Vagina (tissue), 2 donors: ENCODE measurements at regions not wholly inside any gene's neighbourhood (a gene's known extent, or its start where the extent isn't known, plus 50 kb on each side); places are given as distances from the start of the nearest gene placed in this dataset.

Experiments
- POLR2A ChIP-seq, 2 donors: fragments of 450-650 bp; IDR thresholded peaks; one replicate each; pipeline ENCODE4 v1.6.1; 2017; ENCODE audit warnings: antibody characterized with exemption in 2 of 2, mild to moderate bottlenecking in 2 of 2, moderate library complexity in 2 of 2
- POLR2AphosphoS5 ChIP-seq, 2 donors: sonication (generic); formaldehyde crosslinking; IDR thresholded peaks; one replicate each; pipeline ENCODE4 v1.9.0; 2017; ENCODE audit warnings: antibody characterized with exemption in 2 of 2, mild to moderate bottlenecking in 2 of 2, low read depth in 1 of 2; ENCODE audit not compliant: insufficient read depth in 1 of 2
- TF ChIP-seq, protein P1 (sequence below), 3 experiments: fragments of 450-650 bp in 2 of 3; fragments of 200-600 bp in 1 of 3; sonication (generic) in 1 of 3; IDR thresholded peaks; one replicate each; pipeline ENCODE4 v1.5.1; 2017 to 2019; ENCODE audit warnings: antibody characterized with exemption in 3 of 3, mild to moderate bottlenecking in 2 of 3, moderate library complexity in 2 of 3

DNA sequence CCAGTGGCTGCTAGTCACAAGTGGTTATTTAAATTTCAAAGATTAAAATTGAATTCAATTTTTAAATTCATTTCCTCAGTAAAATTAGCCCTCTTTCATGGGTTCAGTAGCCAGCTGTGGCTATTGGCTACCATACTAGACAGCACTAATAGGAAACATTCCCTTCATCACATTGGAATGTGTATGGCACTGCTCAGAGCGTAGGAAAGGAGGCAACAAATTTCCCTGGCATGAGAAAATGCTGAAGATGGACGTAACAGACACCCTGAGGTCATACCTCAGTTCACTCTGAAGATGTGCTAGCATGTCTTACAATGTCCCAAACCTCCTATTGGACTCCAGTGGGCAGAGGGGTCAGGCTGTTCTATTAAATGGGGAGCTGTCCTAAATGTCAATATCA lies 96.4 kb downstream of the C1QL2 start:
- TF ChIP-seq, protein P1, sequence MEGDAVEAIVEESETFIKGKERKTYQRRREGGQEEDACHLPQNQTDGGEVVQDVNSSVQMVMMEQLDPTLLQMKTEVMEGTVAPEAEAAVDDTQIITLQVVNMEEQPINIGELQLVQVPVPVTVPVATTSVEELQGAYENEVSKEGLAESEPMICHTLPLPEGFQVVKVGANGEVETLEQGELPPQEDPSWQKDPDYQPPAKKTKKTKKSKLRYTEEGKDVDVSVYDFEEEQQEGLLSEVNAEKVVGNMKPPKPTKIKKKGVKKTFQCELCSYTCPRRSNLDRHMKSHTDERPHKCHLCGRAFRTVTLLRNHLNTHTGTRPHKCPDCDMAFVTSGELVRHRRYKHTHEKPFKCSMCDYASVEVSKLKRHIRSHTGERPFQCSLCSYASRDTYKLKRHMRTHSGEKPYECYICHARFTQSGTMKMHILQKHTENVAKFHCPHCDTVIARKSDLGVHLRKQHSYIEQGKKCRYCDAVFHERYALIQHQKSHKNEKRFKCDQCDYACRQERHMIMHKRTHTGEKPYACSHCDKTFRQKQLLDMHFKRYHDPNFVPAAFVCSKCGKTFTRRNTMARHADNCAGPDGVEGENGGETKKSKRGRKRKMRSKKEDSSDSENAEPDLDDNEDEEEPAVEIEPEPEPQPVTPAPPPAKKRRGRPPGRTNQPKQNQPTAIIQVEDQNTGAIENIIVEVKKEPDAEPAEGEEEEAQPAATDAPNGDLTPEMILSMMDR (IDR thresholded peaks at IDR 0.05), result no peak
- no peak for TF ChIP-seq POLR2A (IDR thresholded peaks at IDR 0.05)
- no peak for TF ChIP-seq POLR2AphosphoS5 (IDR thresholded peaks at IDR 0.05; ENCODE audit: insufficient read depth in 1 of 2, low read depth in 1 of 2)
